SK-N-SH (cell line): ENCODE measurements at regions not wholly inside any gene's neighbourhood (a gene's known extent, or its start where the extent isn't known, plus 50 kb on each side); places are given as distances from the start of the nearest gene placed in this dataset.

Source experiments
- CTCF ChIA-PET: fragments of 300-600, 350-600 bp; formaldehyde crosslinking; extraction: SDS; loops from one replicate; lab custom pipeline; 2021; lab: Yijun Ruan, JAX
- POLR2A ChIA-PET: fragments of 350-600 bp; sonication (Branson Sonifier 250); formaldehyde crosslinking; extraction: SDS; loops from one replicate; lab custom pipeline; 2020; ENCODE audit warnings: antibody characterized with exemption, inconsistent platforms; lab: Yijun Ruan, JAX
- DNase-seq: peaks from one replicate; pipeline ENCODE4 v3.0.0; 2012
- H2AFZ ChIP-seq: fragments of 200-600 bp; sonication (generic); 2 replicates; pipeline ENCODE4 v1.8.1; 2016; ENCODE audit warnings: antibody characterized with exemption, mild to moderate bottlenecking, low read depth
- H3F3A ChIP-seq: fragments of 200-600 bp; sonication (generic); replicated peaks from 2 replicates; pipeline ENCODE3; 2016; ENCODE audit warnings: antibody characterized with exemption, mild to moderate bottlenecking; ENCODE audit not compliant: insufficient read depth
- H3K27ac ChIP-seq, 2 experiments: fragments of 200-500 bp in 1 of 2; fragments of 200-600 bp in 1 of 2; sonication (Bioruptor generic) in 1 of 2; sonication (generic), shearing (Covaris generic) in 1 of 2; 2 replicates each; pipeline versions ENCODE4 v1.5.1 to v1.6.1; 2014 to 2016; ENCODE audit warnings: low read depth in 2 of 2, inconsistent platforms in 1 of 2, low read length in 1 of 2, mild to moderate bottlenecking in 1 of 2, mixed read lengths in 1 of 2
- H3K27me3 ChIP-seq: fragments of 200-600 bp; sonication (generic), shearing (Covaris generic); 2 replicates; pipeline ENCODE4 v1.6.1; 2016; ENCODE audit warnings: mixed run types; ENCODE audit not compliant: insufficient read depth
- H3K36me3 ChIP-seq, 2 experiments: fragments of 200-500 bp in 1 of 2; fragments of 200-600 bp in 1 of 2; sonication (Bioruptor generic) in 1 of 2; sonication (generic) in 1 of 2; replicated peaks in 1 of 2; 2 replicates each; pipeline versions ENCODE3 to v1.5.1; 2014 to 2016; ENCODE audit warnings: low read length in 1 of 2, mild to moderate bottlenecking in 1 of 2; ENCODE audit not compliant: insufficient read depth in 2 of 2, control insufficient read depth in 1 of 2
- H3K4me1 ChIP-seq, 2 experiments: fragments of 200-500 bp in 1 of 2; fragments of 200-600 bp in 1 of 2; sonication (Bioruptor generic) in 1 of 2; sonication (generic), shearing (Covaris generic) in 1 of 2; 2 replicates each; pipeline versions ENCODE4 v1.5.1 to v1.6.1; 2014 to 2016; ENCODE audit warnings: low read depth in 1 of 2, low read length in 1 of 2, mixed run types in 1 of 2; ENCODE audit not compliant: insufficient read depth in 2 of 2, control insufficient read depth in 1 of 2
- H3K4me2 ChIP-seq: fragments of 200-600 bp; sonication (generic), shearing (Covaris generic); 2 replicates; pipeline ENCODE4 v1.6.1; 2017; ENCODE audit warnings: mixed run types
- H3K4me3 ChIP-seq, 2 experiments: fragments of 200-500 bp in 1 of 2; fragments of 200-600 bp in 1 of 2; sonication (Bioruptor generic) in 1 of 2; sonication (generic), shearing (Covaris generic) in 1 of 2; 2 replicates each; pipeline versions ENCODE4 v1.5.1 to v1.8.1; 2014 to 2016; ENCODE audit warnings: low read depth in 2 of 2, inconsistent platforms in 1 of 2, low read length in 1 of 2, mild to moderate bottlenecking in 1 of 2, mixed read lengths in 1 of 2, moderate library complexity in 1 of 2
- H3K79me2 ChIP-seq: fragments of 200-600 bp; sonication (generic); 2 replicates; pipeline ENCODE4 v1.8.1; 2017; ENCODE audit warnings: mild to moderate bottlenecking; ENCODE audit not compliant: insufficient read depth
- H3K9ac ChIP-seq: fragments of 200-600 bp; sonication (generic); 2 replicates; pipeline ENCODE4 v1.6.1; 2017; ENCODE audit warnings: mixed run types
- H3K9me2 ChIP-seq: fragments of 200-600 bp; sonication (generic); 2 replicates; pipeline ENCODE4 v1.6.1; 2017; ENCODE audit warnings: mixed run types
- H3K9me3 ChIP-seq: fragments of 200-600 bp; sonication (generic); 2 replicates; pipeline ENCODE4 v1.6.1; 2017; ENCODE audit warnings: mixed run types, mild to moderate bottlenecking, moderate library complexity
- H4K20me1 ChIP-seq: fragments of 200-600 bp; sonication (generic); 2 replicates; pipeline ENCODE4 v1.6.1; 2017; ENCODE audit warnings: mild to moderate bottlenecking, mixed run types; ENCODE audit not compliant: insufficient read depth
- ELF1 ChIP-seq: IDR thresholded peaks from 2 replicates; pipeline ENCODE4 v1.4.0; 2012
- EP300 ChIP-seq, 2 experiments: IDR thresholded peaks; 2 replicates each; pipeline versions ENCODE4 v1.4.0 to v1.6.1; 2012; ENCODE audit warnings: borderline replicate concordance in 1 of 2, low read depth in 1 of 2, low read length in 1 of 2
- EZH2phosphoT487 ChIP-seq: fragments of 200-600 bp; sonication (generic); IDR thresholded peaks from 2 replicates; pipeline ENCODE4 v1.6.1; 2017; ENCODE audit warnings: low read depth, mixed run types, mild to moderate bottlenecking, antibody characterized with exemption, moderate library complexity, borderline replicate concordance
- FOSL2 ChIP-seq: IDR thresholded peaks from 2 replicates; pipeline ENCODE4 v1.4.0; 2012; ENCODE audit warnings: low read depth, mild to moderate bottlenecking, moderate library complexity, borderline replicate concordance
- FOXM1 ChIP-seq: IDR thresholded peaks from 2 replicates; pipeline ENCODE4 v1.4.0; 2012; ENCODE audit warnings: low read depth, mild to moderate bottlenecking
- GABPA ChIP-seq: IDR thresholded peaks from 2 replicates; pipeline ENCODE4 v1.4.0; 2012; ENCODE audit warnings: low read depth, mild to moderate bottlenecking
- JUND ChIP-seq: IDR thresholded peaks from 2 replicates; pipeline ENCODE4 v1.4.0; 2012
- MXI1 ChIP-seq: IDR thresholded peaks from 2 replicates; pipeline ENCODE4 v1.6.1; 2012; ENCODE audit warnings: mild to moderate bottlenecking, low read depth, low read length, improper control_type of control experiment
- NRF1 ChIP-seq: IDR thresholded peaks from 2 replicates; pipeline ENCODE4 v1.6.1; 2012; ENCODE audit warnings: low read depth, mild to moderate bottlenecking, low read length
- PBX3 ChIP-seq: IDR thresholded peaks from 2 replicates; pipeline ENCODE4; 2012
- RAD21 ChIP-seq: IDR thresholded peaks from 2 replicates; pipeline ENCODE4 v1.6.1; 2012; ENCODE audit warnings: mild to moderate bottlenecking, low read length
- RCOR1 ChIP-seq: fragments of 150-350 bp; IDR thresholded peaks from 2 replicates; pipeline ENCODE4 v1.6.1; 2017; ENCODE audit warnings: antibody characterized with exemption, low read length
- REST ChIP-seq: IDR thresholded peaks from 2 replicates; pipeline ENCODE4 v1.6.1; 2012; ENCODE audit warnings: mild to moderate bottlenecking, low read depth, low read length, moderate library complexity
- RXRA ChIP-seq: IDR thresholded peaks from 2 replicates; pipeline ENCODE4 v1.4.0; 2012; ENCODE audit warnings: low read depth, mild to moderate bottlenecking, borderline replicate concordance
- SMC3 ChIP-seq: IDR thresholded peaks from 2 replicates; pipeline ENCODE4 v1.6.1; 2012; ENCODE audit warnings: low read depth, low read length, improper control_type of control experiment
- TAF1 ChIP-seq: IDR thresholded peaks from 2 replicates; pipeline ENCODE4 v1.6.1; 2012; ENCODE audit warnings: low read depth, mild to moderate bottlenecking, low read length, moderate library complexity, borderline replicate concordance
- TCF12 ChIP-seq: IDR thresholded peaks from 2 replicates; pipeline ENCODE4 v1.4.0; 2012
- TEAD4 ChIP-seq: IDR thresholded peaks from 2 replicates; pipeline ENCODE4 v1.4.0; 2012; ENCODE audit warnings: mild to moderate bottlenecking, borderline replicate concordance; ENCODE audit not compliant: insufficient read depth
- USF2 ChIP-seq: fragments of 150-350 bp; IDR thresholded peaks from 2 replicates; pipeline ENCODE4 v1.6.1; 2017; ENCODE audit warnings: antibody characterized with exemption, low read length, low read depth, borderline replicate concordance
- WGBS: methylation state at CpG from one replicate; pipeline ENCODE4 v1.1.6; 2017; ENCODE audit warnings: low lambda C conversion rate; 5-methylcytosine and 5-hydroxymethylcytosine counted together

- no peak for TF ChIP-seq EZH2phosphoT487
- TF ChIP-seq PBX3 = no peak
- no peak for TF ChIP-seq TCF12
- no peak for TF ChIP-seq REST
Measured at GRCh38 chr14:29169408-29169807, 402.8 kb downstream of the FOXG1 start (continued).

- POLR2A ChIA-PET = no interaction called here
- no peaks in the 10 kb centered on the region for H3K36me3 ChIP-seq
- H3K4me2 ChIP-seq = no peak overlapping the region
- H3K27me3 ChIP-seq = peaks cover 13% of the 10 kb centered on the region
- H3K9ac ChIP-seq = no peak overlapping the region
- no peak for TF ChIP-seq TCF12
- TF ChIP-seq RXRA = no peak
- no peak for TF ChIP-seq FOSL2
- no peak for TF ChIP-seq RCOR1
- TF ChIP-seq EP300 (IDR thresholded peaks at IDR 0.05; ENCODE audit: borderline replicate concordance in 1 of 2, low read depth in 1 of 2, low read length in 1 of 2) = no peak
- TF ChIP-seq SMC3 = no peak
- TF ChIP-seq GABPA = no peak
- TF ChIP-seq RAD21 = no peak
- TF ChIP-seq MXI1 = no peak
- TF ChIP-seq JUND = no peak
- TF ChIP-seq NRF1 = no peak
- no peak for TF ChIP-seq FOXM1
- no peak for TF ChIP-seq USF2
- TF ChIP-seq TAF1 = no peak
- TF ChIP-seq TEAD4 = no peak
- no peak for TF ChIP-seq ELF1
- TF ChIP-seq, all 33 proteins: peak for 0
- no peak for DNase-seq
- CTCF ChIA-PET = no interaction called here
- Histone ChIP-seq H3K27ac (no peak overlapping the region), H2AFZ (no peak overlapping the region), H3K9me2 (no peaks in the 10 kb centered on the region), H4K20me1 (no peaks in the 10 kb centered on the region), H3K9me3 (no peaks in the 10 kb centered on the region), H3K4me3 (no peak overlapping the region), H3F3A (no peaks in the 10 kb centered on the region), H3K4me1 (no peaks in the 10 kb centered on the region), H3K79me2 (no peaks in the 10 kb centered on the region)
- 9% methylated on average over 2 of the region's 2 CpGs for WGBS
Measured at GRCh38 chr14:29175706-29176105, 409.1 kb downstream of the FOXG1 start.
